Hepatic stellate cell (primary cell): ENCODE measurements at regions not wholly inside any gene's neighbourhood (a gene's known extent, or its start where the extent isn't known, plus 50 kb on each side); places are given as distances from the start of the nearest gene placed in this dataset.

ENCODE experiments used
- DNase-seq: peaks from one replicate; pipeline ENCODE4 v3.0.0; 2011; ENCODE audit warnings: low spot score

DNA sequence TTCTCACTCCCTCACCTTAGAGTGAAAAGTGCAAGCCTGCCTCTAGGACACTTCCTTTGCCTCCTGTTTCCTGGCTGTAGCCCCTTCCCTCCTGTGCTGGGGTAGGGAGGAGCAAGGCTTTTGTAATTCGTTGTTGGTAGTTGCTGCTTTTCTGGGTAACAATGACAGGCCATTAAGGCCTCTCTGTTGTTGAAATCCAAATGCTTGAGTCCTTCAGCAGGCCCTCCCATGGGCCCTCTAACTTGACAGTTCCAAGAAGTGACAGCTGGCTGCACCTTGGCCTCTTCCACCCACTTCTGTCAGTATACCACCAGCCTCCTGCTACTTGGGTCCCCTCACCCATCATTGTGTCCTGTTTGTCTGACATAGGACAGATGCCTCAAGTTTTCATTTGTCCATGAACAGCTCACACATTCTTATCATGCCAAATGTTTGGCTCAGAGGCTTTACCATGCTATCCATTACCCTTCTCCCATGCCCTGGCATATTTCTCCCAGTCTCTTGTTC lies 103.7 kb upstream of the PDE3A start:
- DNase-seq: peak; percentile 27

GRCh38 chr12:20268121-20268732 lies 100.1 kb upstream of the PDE3A start:
- no peak for DNase-seq

DNA sequence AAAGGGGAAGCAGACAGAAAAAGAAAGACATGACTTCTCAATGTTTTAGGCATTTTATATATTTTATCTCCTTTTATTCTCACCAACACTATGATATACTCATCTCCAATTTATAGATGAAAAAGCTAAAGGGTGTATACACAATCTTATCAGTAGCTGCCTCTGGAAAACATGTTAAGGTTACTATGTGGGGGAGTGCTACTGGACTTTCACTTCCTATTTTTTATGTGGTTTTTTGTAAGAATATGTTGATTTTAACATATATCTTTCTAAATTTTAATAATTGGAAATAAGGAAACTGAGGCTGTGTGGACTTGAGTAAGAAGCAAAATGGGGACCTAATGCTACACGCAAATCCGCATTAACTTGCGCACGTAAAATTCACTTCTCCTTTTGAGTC lies 99.6 kb upstream of the PDE3A start:
- no peak for DNase-seq

GRCh38 chr12:20269337-20270067 lies 98.8 kb upstream of the PDE3A start:
- no peak for DNase-seq

DNA sequence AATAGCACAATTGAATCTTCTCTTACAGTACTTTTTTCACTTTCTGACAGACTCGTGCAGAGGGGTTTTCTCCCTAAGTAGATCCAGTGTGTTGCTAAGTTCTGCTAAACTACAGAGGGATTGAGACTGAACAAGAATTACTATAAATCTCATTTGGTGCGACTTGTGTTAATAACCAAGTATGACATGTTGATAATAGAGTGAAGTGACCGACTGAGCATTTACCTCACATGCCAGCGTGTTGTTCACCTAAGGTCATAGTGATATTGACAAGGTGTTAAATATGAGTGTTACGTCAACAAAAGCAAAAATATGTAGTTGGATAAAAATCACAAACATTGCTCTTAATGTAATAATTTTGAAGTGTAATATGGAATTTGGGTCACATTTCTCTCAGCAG lies 97.8 kb upstream of the PDE3A start:
- DNase-seq: no peak

DNA sequence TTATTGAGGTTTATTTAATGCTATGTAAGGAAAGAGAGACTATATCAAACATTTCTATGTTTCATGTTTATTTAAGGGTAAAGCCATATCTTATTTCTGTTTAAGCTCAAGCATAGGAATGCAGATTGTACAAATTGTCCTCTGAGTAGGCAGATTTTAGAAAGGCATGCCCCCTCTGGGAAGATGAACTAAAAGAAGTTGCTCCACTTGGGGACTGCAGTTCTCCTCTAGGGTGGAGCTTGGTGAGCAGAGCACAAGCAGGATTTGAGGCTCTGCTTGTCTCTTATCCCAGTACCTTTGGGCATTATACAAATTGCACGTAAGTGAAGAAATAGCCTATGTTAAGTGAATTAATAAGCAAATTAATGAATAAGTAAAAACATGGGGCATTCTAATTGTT lies 96.2 kb upstream of the PDE3A start:
- no peak for DNase-seq

GRCh38 chr12:20272801-20273200 lies 95.5 kb upstream of the PDE3A start:
- no peak for DNase-seq

GRCh38 chr12:20274008-20274407 lies 94.3 kb upstream of the PDE3A start:
- no peak for DNase-seq

GRCh38 chr12:20278276-20278675 lies 90.1 kb upstream of the PDE3A start:
- DNase-seq: no peak

DNA sequence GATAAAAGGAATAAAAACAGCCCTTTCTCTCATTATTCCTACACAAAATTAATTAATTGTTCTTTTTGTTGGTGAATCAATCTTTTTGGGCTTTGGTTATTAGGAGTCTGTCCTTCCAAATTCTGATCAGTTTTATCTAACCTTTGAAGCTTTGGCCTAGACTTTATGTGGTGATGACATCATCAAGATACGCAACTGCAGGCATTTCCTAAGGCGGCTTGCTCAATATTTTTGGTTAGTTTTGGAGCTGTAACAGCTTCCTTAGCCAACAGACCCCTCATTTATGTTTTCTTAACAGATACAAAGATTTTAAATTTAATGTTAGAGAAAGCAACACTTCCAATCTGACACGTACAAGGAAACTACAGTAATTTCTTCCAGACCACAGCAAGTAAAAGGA lies 87.8 kb upstream of the PDE3A start:
- no peak for DNase-seq

DNA sequence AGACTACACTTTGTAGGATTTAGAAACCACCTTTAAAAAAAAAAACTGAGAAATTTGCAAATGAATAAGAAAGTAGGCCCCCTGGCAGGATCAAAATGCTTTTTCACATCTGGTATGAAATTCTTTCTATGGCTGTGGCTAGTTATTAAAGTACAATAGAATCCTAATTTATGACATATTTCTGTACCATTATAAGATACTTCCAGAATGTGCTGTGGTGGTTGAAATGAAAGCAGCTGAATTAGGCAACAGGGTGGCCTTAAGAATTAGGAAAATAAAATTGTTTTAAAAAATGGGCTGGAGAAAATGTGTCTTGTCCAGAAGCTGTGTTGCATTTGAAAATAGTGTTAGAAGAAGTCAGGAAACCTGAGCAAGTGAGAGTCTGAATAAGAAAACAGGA lies 85.9 kb upstream of the PDE3A start:
- DNase-seq: no peak

DNA sequence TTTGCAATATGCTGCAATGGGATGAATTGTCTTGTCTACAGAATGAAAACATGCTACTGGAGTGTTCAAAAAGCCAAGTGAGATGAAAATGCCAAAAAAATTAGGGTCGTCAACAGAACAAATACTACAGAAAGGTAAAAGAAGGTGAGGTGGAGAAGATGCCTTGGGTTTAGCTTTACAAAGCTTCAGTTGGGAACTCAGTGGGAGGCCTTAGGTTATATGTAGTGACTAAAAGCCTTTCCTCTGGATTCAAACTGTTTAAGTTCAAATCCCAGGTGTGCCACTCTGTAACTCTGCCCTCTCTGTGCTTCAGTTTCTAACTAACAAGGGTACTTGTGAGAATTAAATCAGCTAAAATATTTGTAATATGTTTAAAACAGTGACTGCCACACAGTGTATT lies 84.9 kb upstream of the PDE3A start:
- DNase-seq: no peak

GRCh38 chr12:20289520-20289919 lies 78.8 kb upstream of the PDE3A start:
- no peak for DNase-seq

DNA sequence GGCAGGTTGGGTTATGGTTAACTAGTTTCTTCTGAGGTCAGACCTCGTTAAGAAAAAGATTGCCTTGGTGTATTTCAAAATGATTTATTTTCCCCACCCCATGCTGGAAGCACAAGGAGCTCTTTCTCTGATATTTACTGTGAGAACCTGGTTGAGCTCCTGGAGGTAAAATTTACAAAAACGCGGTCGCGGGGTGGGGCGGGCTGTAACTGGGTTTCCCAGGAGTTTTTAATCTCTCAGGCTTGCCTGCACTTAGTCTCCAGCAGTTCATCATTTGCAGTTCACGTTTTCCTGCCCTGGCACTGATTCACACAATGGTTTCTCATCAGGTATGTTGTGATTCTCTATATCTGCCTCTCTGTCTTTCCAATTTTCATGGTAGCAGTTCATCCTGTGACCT lies 67.9 kb upstream of the PDE3A start:
- DNase-seq: no peak

- no peak for DNase-seq
Measured at GRCh38 chr12:20305470-20305869, 62.9 kb upstream of the PDE3A start.

- DNase-seq: no peak
Measured at GRCh38 chr12:20309504-20310148, 58.7 kb upstream of the PDE3A start.

GRCh38 chr12:20314328-20314727 lies 54.0 kb upstream of the PDE3A start:
- DNase-seq: peak; percentile 44

DNA sequence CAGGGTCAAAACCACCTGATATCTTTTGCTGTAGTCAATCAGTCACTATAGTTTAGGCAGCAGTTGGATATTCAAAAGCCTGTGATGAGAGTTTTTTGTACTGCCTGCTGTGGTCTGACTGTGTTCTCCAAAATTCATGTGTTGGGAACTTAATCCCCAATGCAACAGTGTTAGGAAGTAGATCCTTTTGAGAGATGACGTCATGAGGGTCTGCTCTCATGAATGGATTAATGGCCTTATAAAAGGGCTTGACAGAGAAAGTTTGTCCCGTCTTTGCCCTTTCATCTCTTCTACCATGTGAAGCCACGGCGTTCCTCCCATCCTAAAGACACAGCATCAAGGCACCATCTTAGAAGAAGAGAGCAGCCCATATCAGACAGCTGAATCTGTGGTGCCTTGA lies 50.8 kb upstream of the PDE3A start:
- DNase-seq: no peak
